OCI-LY7 (cell line): ENCODE measurements at regions not wholly inside any gene's neighbourhood (a gene's known extent, or its start where the extent isn't known, plus 50 kb on each side); places are given as distances from the start of the nearest gene placed in this dataset.
"Not testable (repeated sequence)": the region's sequence is repeated elsewhere in the genome, so short reads cannot be mapped to it uniquely, and the experiment has no call there.

ENCODE experiments used
- BruUV-seq: library from RNA; stranded (reverse); fragments of 400-500 nt; replicated peaks from 2 replicates; lab custom pipeline; 2021; lab: Mats Ljungman, UMichigan
- CTCF ChIA-PET: fragments of 300-600 bp; sonication (Branson Sonifier 250); formaldehyde crosslinking; loops from one replicate; lab custom pipeline; 2022; ENCODE audit warnings: antibody characterized with exemption; ENCODE audit not compliant: unreplicated experiment; lab: Charles Lee
- POLR2A ChIA-PET: fragments of 300-600 bp; sonication (Branson Sonifier 250); formaldehyde crosslinking; loops from one replicate; lab custom pipeline; 2022; ENCODE audit warnings: antibody characterized with exemption; lab: Charles Lee
- DNase-seq: peaks from one replicate; pipeline ENCODE4 v3.0.0-alpha.2; 2015; ENCODE audit warnings: low spot score
- H2AFZ ChIP-seq: fragments of 200-600 bp; sonication (generic), shearing (Covaris generic); 2 replicates; pipeline ENCODE4 v1.6.1; 2014; ENCODE audit warnings: mild to moderate bottlenecking, antibody characterized with exemption, low read length, moderate library complexity
- H3K27ac ChIP-seq: fragments of 200-600 bp; sonication (generic); 2 replicates; pipeline ENCODE4 v1.5.1; 2014; ENCODE audit warnings: mixed run types, low read depth, mild to moderate bottlenecking, moderate library complexity, low read length, inconsistent platforms; ENCODE audit not compliant: poor library complexity, severe bottlenecking
- H3K36me3 ChIP-seq: fragments of 200-600 bp; sonication (generic); 2 replicates; pipeline ENCODE4 v1.6.1; 2014; ENCODE audit warnings: mild to moderate bottlenecking, antibody characterized with exemption, low read length, moderate library complexity, mixed read lengths; ENCODE audit not compliant: insufficient read depth
- H3K4me1 ChIP-seq: fragments of 200-600 bp; sonication (generic); 2 replicates; pipeline ENCODE4 v1.5.1; 2014; ENCODE audit warnings: mild to moderate bottlenecking, low read length; ENCODE audit not compliant: insufficient read depth, poor library complexity, severe bottlenecking
- H3K4me2 ChIP-seq: fragments of 200-600 bp; sonication (generic); 2 replicates; pipeline ENCODE4 v1.6.1; 2014; ENCODE audit warnings: mild to moderate bottlenecking, low read length
- H3K4me3 ChIP-seq: fragments of 200-600 bp; sonication (generic); 2 replicates; pipeline ENCODE4 v1.5.1; 2014; ENCODE audit warnings: mild to moderate bottlenecking, low read depth, low read length; ENCODE audit not compliant: poor library complexity, severe bottlenecking
- H3K79me2 ChIP-seq: fragments of 200-600 bp; sonication (generic); 2 replicates; pipeline ENCODE4 v1.6.1; 2016; ENCODE audit warnings: low read depth, mild to moderate bottlenecking, low read length, moderate library complexity, mixed read lengths; ENCODE audit not compliant: insufficient read depth
- H3K9me2 ChIP-seq: fragments of 200-600 bp; sonication (generic); 2 replicates; pipeline ENCODE4 v1.6.1; 2016; ENCODE audit warnings: mild to moderate bottlenecking, low read length, mixed read lengths; ENCODE audit not compliant: insufficient read depth
- H3K9me3 ChIP-seq: fragments of 200-600 bp; sonication (generic); 2 replicates; pipeline ENCODE4 v1.6.1; 2014; ENCODE audit warnings: mild to moderate bottlenecking, mixed run types, low read length, mixed read lengths
- H4K20me1 ChIP-seq: fragments of 200-600 bp; sonication (generic); 2 replicates; pipeline ENCODE4 v1.6.1; 2014; ENCODE audit warnings: mild to moderate bottlenecking, antibody characterized with exemption, low read length, moderate library complexity, mixed read lengths; ENCODE audit not compliant: insufficient read depth
- EZH2phosphoT487 ChIP-seq: fragments of 200-600 bp; sonication (generic); IDR thresholded peaks from 2 replicates; pipeline ENCODE4 v1.6.1; 2018; ENCODE audit warnings: low read depth, borderline replicate concordance, mild to moderate bottlenecking, mixed run types, antibody characterized with exemption, low read length, moderate library complexity, mixed read lengths
- intact Hi-C: fragments of 100-400 bp; cut with micrococcal nuclease; formaldehyde crosslinking; loops from one replicate; pipeline ENCODE4 v1.10.0; 2022; ENCODE audit not compliant: unreplicated experiment
- TF ChIP-seq, protein P1 (sequence below): fragments of 200-600 bp; sonication (generic); conservative IDR thresholded peaks from 2 replicates; pipeline ENCODE4 v1.5.1; 2014; ENCODE audit warnings: mild to moderate bottlenecking, antibody characterized with exemption, low read length, moderate library complexity, mixed read lengths

DNA sequence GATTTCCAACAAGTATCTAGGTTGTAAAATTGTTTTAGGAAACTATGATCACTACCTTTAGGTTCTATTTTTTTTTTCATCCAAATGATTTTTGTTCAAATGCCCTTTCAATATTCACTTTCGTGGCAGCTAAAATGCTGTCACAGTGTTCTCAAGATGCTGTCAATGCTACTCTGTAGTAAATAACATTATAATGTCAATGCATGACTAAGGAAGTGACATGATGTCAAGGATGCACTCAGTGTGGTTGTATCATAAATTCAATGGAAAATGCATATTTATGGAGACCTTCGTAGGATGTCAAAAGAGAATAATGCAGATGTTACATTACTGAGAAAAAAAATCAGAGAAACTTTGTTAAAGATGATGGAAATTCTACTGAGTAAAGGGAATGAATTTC lies 673.8 kb downstream of the ANKRD7 start:
- CTCF ChIA-PET: no interaction called here
- TF ChIP-seq, protein P1, sequence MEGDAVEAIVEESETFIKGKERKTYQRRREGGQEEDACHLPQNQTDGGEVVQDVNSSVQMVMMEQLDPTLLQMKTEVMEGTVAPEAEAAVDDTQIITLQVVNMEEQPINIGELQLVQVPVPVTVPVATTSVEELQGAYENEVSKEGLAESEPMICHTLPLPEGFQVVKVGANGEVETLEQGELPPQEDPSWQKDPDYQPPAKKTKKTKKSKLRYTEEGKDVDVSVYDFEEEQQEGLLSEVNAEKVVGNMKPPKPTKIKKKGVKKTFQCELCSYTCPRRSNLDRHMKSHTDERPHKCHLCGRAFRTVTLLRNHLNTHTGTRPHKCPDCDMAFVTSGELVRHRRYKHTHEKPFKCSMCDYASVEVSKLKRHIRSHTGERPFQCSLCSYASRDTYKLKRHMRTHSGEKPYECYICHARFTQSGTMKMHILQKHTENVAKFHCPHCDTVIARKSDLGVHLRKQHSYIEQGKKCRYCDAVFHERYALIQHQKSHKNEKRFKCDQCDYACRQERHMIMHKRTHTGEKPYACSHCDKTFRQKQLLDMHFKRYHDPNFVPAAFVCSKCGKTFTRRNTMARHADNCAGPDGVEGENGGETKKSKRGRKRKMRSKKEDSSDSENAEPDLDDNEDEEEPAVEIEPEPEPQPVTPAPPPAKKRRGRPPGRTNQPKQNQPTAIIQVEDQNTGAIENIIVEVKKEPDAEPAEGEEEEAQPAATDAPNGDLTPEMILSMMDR: no peak
- TF ChIP-seq EZH2phosphoT487: no peak
- no peaks in the 10 kb centered on the region for H3K9me3 ChIP-seq
- no peak for DNase-seq
- no peaks in the 10 kb centered on the region for H4K20me1 ChIP-seq
- no peaks in the 10 kb centered on the region for H3K4me1 ChIP-seq
- intact Hi-C loops: no loop called here
- H2AFZ ChIP-seq: no peak overlapping the region
- H3K4me2 ChIP-seq: no peak overlapping the region
- no peaks in the 10 kb centered on the region for H3K36me3 ChIP-seq
- no peak overlapping the region for H3K27ac ChIP-seq
- H3K9me2 ChIP-seq: no peaks in the 10 kb centered on the region
- no peaks in the 10 kb centered on the region for H3K79me2 ChIP-seq
- POLR2A ChIA-PET: no interaction called here
- no peak overlapping the region for H3K4me3 ChIP-seq
- BruUV-seq: no TSS peak

DNA sequence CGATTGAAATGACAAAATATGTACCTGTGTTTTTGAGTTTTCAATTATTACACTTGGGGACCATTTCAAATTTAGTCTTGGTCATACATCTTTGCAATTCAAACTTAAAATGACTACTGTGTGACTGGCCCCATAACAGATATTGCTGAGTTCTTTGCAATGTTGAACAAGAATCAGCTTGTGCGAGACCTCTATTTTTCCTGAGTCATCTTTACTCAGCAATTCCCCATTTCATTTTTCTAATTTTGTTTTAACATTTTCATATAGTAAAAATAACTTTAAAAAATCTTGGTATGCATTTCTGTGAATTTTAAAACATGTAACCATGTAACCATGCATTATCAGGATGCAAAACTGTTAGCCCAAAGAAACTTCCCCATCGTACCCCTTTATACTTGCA lies 678.1 kb downstream of the ANKRD7 start:
- Histone ChIP-seq H2AFZ (no peak overlapping the region), H3K4me2 (no peak overlapping the region), H3K27ac (no peak overlapping the region), H3K36me3 (no peaks in the 10 kb centered on the region), H3K79me2 (no peaks in the 10 kb centered on the region), H3K9me3 (no peaks in the 10 kb centered on the region), H3K9me2 (no peaks in the 10 kb centered on the region), H4K20me1 (no peaks in the 10 kb centered on the region), H3K4me3 (no peak overlapping the region), H3K4me1 (no peaks in the 10 kb centered on the region)
- TF ChIP-seq, protein P1: no peak
- no peak for TF ChIP-seq EZH2phosphoT487
- intact Hi-C loops: no loop called here
- no peak for DNase-seq
- BruUV-seq: no TSS peak
- ChIA-PET POLR2A (no interaction called here), CTCF (no interaction called here)

DNA sequence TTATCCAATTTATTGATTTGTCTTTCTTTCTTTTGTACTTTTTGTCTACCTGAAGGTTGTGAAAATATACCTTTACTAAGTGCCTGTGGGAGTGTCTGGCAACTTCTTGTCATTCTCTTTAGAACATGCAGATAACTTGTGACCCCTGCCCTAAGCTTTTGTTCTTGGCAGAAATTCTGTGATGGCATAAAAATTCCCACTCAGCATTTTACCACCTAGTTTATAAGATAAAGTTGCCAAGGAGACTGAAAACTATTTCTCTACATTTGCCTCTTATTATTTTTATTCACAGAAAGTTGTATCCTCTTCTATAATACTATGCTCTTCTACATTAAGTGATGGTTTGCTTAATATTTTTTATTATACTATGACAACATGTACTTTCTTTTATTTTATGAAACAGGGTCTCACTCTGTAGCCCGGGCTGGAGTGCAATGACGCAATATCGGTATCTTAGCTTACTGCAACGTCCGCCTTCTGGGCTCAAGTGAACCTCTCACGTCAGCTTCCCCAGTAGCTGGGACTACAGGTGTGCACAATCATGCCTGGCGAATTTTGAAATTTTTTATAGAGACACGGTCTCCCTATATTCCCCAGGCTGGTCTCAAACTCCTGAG lies 683.5 kb downstream of the ANKRD7 start:
- no peaks in the 10 kb centered on the region for H3K36me3 ChIP-seq
- no peak overlapping the region for H3K4me2 ChIP-seq
- H4K20me1 ChIP-seq: no peaks in the 10 kb centered on the region
- TF ChIP-seq, protein P1: no peak
- no peak for TF ChIP-seq EZH2phosphoT487
- no peak for DNase-seq
- no peaks in the 10 kb centered on the region for H3K9me2 ChIP-seq
- ChIA-PET CTCF (no interaction called here), POLR2A (no interaction called here)
- H3K4me1 ChIP-seq: no peaks in the 10 kb centered on the region
- H3K4me3 ChIP-seq: no peak overlapping the region
- intact Hi-C loops: no loop called here
- no peaks in the 10 kb centered on the region for H3K79me2 ChIP-seq
- no peaks in the 10 kb centered on the region for H3K9me3 ChIP-seq
- H2AFZ ChIP-seq: no peak overlapping the region
- H3K27ac ChIP-seq: no peak overlapping the region
- no TSS peak for BruUV-seq

DNA sequence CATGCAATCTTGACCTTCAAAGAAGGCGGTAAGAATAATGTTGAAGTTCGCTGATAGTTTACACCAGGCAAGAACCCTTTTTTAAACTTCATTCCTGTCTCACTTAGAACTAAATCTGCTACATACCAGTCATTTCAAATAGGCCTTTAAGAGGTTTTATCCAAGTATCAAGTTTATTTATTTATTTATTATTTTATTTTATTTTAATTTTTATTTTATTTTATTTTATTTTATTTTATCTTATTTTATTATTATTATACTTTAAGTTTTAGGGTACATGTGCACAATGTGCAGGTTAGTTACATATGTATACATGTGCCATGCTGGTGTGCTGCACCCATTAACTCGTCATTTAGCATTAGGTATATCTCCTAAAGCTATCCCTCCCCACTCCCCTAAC lies 691.6 kb downstream of the ANKRD7 start:
- H3K36me3 ChIP-seq, H2AFZ ChIP-seq, POLR2A ChIA-PET, H3K4me3 ChIP-seq, BruUV-seq, H3K4me2 ChIP-seq, CTCF ChIA-PET, intact Hi-C loops, H3K27ac ChIP-seq, H4K20me1 ChIP-seq, H3K9me3 ChIP-seq, H3K79me2 ChIP-seq, H3K9me2 ChIP-seq, H3K4me1 ChIP-seq, DNase-seq: not testable (repeated sequence)
